SK-N-SH (cell line): ENCODE measurements at regions not wholly inside any gene's neighbourhood (a gene's known extent, or its start where the extent isn't known, plus 50 kb on each side); places are given as distances from the start of the nearest gene placed in this dataset.

ENCODE experiments used
- CTCF ChIP-seq: fragments of 200-600 bp; sonication (generic); IDR thresholded peaks from 2 replicates; pipeline ENCODE4 v1.6.1; 2017; ENCODE audit warnings: antibody characterized with exemption, mild to moderate bottlenecking, moderate library complexity
- EZH2phosphoT487 ChIP-seq: fragments of 200-600 bp; sonication (generic); IDR thresholded peaks from 2 replicates; pipeline ENCODE4 v1.6.1; 2017; ENCODE audit warnings: low read depth, mixed run types, mild to moderate bottlenecking, antibody characterized with exemption, moderate library complexity, borderline replicate concordance
- PBX3 ChIP-seq: IDR thresholded peaks from 2 replicates; pipeline ENCODE4; 2012
- POLR2AphosphoS5 ChIP-seq: IDR thresholded peaks from 2 replicates; pipeline ENCODE4 v1.6.1; 2012; ENCODE audit warnings: low read depth, low read length
- RAD21 ChIP-seq: IDR thresholded peaks from 2 replicates; pipeline ENCODE4 v1.6.1; 2012; ENCODE audit warnings: mild to moderate bottlenecking, low read length
- RCOR1 ChIP-seq: fragments of 150-350 bp; IDR thresholded peaks from 2 replicates; pipeline ENCODE4 v1.6.1; 2017; ENCODE audit warnings: antibody characterized with exemption, low read length
- REST ChIP-seq: IDR thresholded peaks from 2 replicates; pipeline ENCODE4 v1.6.1; 2012; ENCODE audit warnings: mild to moderate bottlenecking, low read depth, low read length, moderate library complexity
- SIN3A ChIP-seq: IDR thresholded peaks from 2 replicates; pipeline ENCODE4 v1.6.1; 2012; ENCODE audit warnings: low read depth, mild to moderate bottlenecking, low read length, moderate library complexity, borderline replicate concordance
- SMC3 ChIP-seq: IDR thresholded peaks from 2 replicates; pipeline ENCODE4 v1.6.1; 2012; ENCODE audit warnings: low read depth, low read length, improper control_type of control experiment
- TAF1 ChIP-seq: IDR thresholded peaks from 2 replicates; pipeline ENCODE4 v1.6.1; 2012; ENCODE audit warnings: low read depth, mild to moderate bottlenecking, low read length, moderate library complexity, borderline replicate concordance
- USF2 ChIP-seq: fragments of 150-350 bp; IDR thresholded peaks from 2 replicates; pipeline ENCODE4 v1.6.1; 2017; ENCODE audit warnings: antibody characterized with exemption, low read length, low read depth, borderline replicate concordance

- TF ChIP-seq CTCF (no peak), POLR2AphosphoS5 (no peak), REST (no peak), RAD21 (no peak), SMC3 (no peak), EZH2phosphoT487 (no peak), RCOR1 (no peak), USF2 (no peak), PBX3 (no peak), SIN3A (no peak), TAF1 (no peak)
These were observed 169.4 kb upstream of the RALGAPA2 start for GRCh38 chr20:20881808-20882207.
